CD4-positive, alpha-beta T cell treated with Interleukin-6 for 4 hours (primary cell): ENCODE measurements at regions not wholly inside any gene's neighbourhood (a gene's known extent, or its start where the extent isn't known, plus 50 kb on each side); places are given as distances from the start of the nearest gene placed in this dataset.

Source experiments
- DNase-seq: peaks from one replicate; pipeline ENCODE4 v3.0.0-alpha.2; 2020; ENCODE audit warnings: mixed read lengths

DNA sequence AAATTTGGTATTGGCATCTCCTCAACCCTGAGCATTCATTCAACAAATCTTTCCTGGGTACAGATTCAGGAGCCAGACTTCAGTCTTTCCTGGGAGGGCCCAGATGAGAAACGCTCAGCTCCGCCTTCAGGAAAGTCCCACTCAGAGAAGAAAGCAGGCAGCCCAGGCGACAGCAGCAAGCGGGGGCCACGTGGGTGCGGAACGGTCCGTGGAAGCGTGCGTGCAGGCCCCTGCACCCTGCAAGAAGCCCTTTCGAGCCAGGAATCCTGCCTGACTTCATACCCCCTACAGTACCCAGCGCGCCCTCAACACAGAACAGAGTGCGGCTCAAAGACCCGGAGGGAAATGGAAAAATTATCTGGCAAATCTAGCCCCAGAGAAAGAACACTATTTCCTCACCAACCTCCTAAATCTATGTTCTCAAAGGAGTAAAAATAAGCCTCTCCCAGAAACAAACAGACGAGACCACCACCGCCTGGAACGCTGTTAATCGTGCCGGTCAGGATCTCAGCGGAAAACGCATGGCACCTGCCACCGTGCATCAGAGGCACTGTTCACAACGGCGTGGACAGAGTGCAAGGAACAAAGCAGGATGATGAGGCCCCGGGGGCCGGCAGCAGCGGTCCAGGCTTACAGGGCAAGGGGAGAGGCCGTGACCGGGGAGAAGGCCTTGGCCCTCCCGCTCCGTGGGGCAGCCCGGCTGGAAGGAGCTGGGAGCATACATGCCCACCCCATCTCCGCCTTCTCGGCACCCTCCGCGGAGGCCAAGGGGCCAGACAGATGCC lies 318.3 kb downstream of the EIPR1 start:
- no peak for DNase-seq

DNA sequence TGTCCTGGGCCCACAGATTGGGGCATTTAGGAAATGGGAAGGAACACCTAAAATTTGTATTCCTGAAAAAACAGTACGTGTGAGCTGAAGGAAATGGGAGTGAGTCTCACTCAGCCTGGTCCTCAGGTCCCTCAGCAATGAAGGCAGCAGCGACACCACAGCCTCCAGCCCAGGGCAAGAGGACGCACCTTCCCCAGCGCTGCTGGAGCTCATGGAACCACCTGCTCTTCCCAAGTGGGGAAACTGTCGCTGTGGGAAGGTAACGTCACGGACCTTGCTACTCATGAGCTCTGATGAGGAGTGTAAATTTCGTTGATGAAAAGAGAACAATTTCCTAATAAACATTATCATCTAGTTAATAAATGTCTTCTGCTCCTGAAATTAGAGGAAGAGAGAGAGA lies 323.6 kb downstream of the EIPR1 start:
- no peak for DNase-seq

- no peak for DNase-seq
Observed at GRCh38 chr2:3051266-3051665, 326.4 kb downstream of the EIPR1 start.

DNA sequence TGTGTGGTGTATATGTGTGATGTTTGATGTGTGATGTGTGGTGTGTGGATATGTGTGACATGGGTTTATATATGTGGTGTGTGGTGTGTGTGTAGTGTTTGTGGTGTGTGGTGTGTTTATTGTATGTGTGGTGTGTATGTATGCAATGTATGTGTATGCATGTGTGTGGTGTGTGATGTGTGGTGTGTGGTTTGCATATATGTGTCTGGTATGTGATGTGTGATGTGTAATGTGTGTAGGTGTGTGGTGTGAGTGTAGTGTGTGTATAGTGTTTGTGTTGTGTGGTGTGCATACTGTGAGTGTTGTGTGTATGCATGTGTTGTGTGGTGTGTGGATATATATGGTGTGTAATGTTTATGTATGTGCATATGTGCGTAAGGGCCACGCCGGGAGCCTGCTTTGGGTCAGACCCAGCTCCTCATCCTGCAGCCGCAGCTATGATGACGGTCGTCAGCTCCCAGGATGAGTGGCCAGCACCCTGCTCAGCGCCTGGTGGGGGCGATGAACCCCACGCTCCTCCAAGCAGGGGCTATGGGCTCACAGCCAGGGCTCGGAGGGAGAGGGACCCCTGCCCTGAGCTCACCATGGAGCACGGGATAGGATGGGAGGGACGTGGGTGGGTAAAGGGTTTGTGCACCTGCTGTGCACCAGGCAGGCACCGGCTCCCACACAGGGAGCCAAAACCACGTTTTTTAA lies 331.3 kb downstream of the EIPR1 start:
- DNase-seq, result no peak

- DNase-seq, result no peak
Observed at GRCh38 chr2:3045318-3045921, 332.2 kb downstream of the EIPR1 start.

DNA sequence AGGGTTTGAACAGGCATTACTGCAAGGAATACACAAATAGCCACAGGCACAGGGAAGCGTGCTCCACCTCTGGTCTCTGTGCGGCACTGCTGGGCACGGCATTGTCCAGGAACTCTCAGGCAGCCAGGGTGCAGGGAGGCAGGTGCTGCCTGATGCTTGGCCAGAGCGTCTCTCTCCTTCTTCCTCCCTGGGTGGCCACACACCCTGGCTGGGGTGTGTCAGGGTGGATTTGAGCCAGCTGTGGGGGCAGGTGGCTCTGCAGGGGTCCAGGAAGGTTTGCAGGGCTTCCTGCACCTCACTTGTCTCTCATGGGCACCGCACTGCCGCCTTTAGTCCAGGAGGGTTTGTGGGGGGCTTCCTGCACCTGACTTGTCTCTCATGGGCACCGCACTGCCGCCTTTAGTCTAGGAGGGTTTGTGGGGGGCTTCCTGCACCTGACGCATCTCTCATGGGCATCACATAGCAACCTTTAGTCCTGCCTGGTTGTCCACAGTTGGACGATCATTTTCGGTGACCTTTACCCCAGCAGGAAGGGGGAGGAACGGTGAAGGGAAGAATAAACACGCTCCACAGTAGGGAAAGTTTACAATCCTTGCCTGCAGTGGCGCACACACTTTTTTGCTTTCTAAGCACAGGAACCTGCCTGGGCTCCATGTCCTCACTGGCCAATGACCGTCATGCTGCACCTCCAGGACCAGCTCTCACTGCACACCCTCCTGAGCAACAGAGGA lies 332.9 kb downstream of the EIPR1 start:
- DNase-seq, result no peak

DNA sequence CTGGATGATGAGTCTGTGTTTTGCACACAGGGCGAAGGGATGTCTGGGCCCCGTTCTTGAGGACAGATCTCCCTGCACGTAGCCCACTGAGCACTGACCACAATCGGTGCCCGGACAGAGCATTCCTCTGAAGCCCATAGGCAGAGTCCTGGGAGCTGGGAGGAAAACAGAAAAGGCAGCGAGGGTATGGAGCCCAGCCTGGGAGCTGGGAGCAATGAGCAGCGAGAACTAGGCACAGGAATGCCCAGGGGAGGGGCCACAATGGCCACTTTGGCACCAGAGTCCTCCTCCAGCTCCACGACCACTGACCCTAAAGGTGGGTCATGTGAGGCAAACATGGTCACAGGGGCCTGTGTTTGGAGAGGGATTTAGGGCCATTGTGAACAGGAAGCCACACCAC lies 333.9 kb downstream of the EIPR1 start:
- DNase-seq, result no peak

GRCh38 chr2:3042601-3043585 lies 334.7 kb downstream of the EIPR1 start:
- no peak for DNase-seq

DNA sequence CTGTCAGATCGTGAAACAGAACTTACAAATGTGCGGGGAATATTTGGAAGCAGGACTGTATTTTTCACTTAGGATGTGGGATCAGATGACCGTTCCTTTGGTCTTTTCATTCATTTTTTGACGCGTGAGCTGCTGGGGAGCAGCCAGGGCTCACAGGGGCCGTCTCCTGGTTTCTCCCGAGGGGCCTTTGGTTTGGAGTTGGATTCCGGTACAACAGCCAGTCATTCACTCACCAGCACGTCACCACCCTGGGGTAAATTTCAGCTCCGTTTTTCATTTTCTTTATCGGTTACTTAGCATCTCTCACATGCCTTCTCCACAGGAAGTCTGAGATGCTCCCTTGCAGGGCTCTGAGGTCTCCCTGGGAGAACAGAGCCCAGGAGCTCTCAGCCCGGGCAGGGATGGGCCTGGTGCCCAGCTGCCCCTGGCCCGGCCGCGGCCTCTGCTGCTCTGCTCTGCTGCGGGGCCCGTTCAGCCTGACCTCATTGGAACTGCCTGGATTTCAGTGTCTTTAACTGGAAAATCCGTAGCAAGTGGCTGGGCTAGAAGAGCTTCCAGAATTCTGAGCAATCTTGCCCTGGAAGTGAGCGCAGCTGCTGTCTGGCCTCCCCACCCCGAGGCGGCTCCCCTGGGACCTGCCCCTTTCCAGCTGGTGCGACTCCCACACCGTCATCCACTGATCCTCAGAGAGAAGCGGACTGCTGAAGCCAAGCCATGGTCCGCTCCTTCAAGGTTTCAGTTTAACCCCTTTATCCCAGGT lies 335.6 kb downstream of the EIPR1 start:
- DNase-seq, result no peak

DNA sequence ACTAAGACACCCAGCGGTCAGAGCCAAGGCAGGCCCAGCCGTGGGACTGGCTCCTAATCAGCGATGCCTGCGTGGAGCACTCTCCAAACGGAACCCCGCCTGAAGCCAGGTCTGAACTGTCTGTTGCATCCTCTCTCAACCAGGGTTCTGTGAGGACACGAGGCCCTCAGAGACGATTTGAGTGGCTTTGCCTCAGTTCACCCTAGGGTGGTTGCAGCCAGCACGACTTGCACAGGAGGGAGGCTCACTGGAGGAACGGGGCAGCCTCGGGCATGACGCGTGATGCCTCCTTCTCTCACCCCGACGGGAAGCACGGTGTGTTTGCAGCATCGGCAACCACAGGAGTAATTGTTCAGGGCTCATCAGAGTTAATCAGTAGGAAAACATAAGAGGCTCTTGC lies 336.4 kb downstream of the EIPR1 start:
- no peak for DNase-seq

- no peak for DNase-seq
Observed at GRCh38 chr2:3040496-3041140, 337.0 kb downstream of the EIPR1 start.

- DNase-seq, result no peak
Observed at GRCh38 chr2:3040066-3040428, 337.6 kb downstream of the EIPR1 start.

GRCh38 chr2:3039188-3040065 lies 338.2 kb downstream of the EIPR1 start:
- DNase-seq, result no peak

DNA sequence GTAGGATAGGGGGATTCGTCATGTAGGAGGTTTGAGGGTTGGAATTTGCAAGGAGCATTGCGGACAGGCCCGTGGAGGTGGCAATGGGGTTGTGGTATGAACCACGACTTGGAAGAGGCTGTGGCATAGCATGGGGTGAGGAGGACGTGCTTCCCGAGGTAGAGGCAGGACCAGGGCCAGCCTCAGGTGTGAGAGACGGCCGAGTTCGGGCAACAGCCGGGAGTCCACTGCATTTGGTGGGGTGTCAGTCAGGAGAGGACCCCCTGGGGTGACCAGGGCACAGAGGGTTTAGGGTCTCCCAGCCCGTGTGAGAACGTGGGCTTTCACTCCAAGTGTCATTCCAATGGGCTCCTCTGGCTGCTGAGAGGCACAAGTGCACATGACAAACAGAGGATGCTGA lies 339.0 kb downstream of the EIPR1 start:
- no peak for DNase-seq

DNA sequence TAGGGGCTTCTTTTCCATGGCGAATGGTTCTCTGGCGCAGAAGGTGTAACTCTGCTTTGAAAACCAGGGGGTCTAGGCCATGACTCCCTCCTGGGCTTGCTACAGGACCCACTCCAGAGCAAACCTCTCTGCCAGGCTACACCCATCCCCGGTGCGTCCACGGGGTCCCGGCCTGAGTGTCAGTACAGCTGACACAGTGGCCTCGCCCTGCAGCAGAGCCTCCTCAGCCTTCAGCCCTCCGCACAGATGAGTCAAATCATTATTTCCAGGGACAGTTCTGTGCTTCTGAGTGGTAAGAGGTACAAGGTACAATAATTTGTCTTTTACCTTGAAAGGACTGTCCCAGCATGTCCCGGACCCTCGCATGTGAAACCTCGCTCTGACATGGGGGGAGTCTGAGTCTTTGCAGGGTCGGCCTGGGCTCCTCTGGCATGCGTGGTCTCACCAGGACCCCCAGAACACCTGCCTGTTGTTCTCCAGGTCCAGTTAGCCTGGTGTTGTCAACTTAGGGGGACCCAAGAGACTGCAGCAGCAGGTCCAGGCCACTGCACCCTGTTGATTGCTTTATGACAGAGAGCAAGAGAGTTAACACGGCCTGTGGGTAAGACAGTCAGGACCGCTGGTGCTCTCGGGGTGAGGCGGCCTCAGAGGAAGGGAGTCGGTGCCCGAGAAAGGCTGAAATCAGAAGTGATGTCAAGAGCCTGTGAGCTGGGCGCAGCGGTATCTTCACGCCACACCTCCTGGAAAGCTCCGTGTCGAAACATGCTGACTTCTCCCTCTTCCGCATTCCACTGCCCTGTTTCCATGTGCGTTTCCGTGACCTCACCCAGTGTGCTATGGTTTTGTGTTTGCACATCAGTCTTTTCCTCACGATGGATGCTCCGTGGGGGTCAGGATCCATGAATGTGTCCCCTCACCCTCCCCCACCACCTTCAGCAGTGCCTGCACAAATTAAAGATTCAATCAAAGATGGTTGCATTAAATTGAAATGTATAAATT lies 340.1 kb downstream of the EIPR1 start:
- no peak for DNase-seq

- DNase-seq, result no peak
Observed at GRCh38 chr2:3036432-3037125, 341.0 kb downstream of the EIPR1 start.

- no peak for DNase-seq
Observed at GRCh38 chr2:3035385-3036050, 342.1 kb downstream of the EIPR1 start.
